Right atrium auricular region (tissue), 2 donors: ENCODE measurements at regions not wholly inside any gene's neighbourhood (a gene's known extent, or its start where the extent isn't known, plus 50 kb on each side); places are given as distances from the start of the nearest gene placed in this dataset.

Source experiments
- DNase-seq: peaks from one replicate; pipeline ENCODE4 v3.0.0-alpha.2; 2019; ENCODE audit warnings: low spot score
- H3K27ac ChIP-seq, 2 donors: fragments of 200-600 bp; sonication (generic); 1 replicate in 1 of 2; 2 replicates in 1 of 2; pipeline ENCODE4 v1.5.1; 2016 to 2019
- H3K27me3 ChIP-seq, 2 donors: fragments of 200-600 bp; sonication (generic); one replicate each; pipeline versions ENCODE4 v1.5.1 to v1.6.0; 2017 to 2019
- H3K36me3 ChIP-seq: fragments of 200-600 bp; sonication (generic); one replicate; pipeline ENCODE4 v1.5.1; 2016
- H3K4me1 ChIP-seq, 2 donors: fragments of 200-600 bp; sonication (generic); one replicate each; pipeline versions ENCODE4 v1.5.1 to v1.6.0; 2017 to 2019
- H3K4me3 ChIP-seq, 2 donors: fragments of 200-600 bp; sonication (generic); 1 replicate in 1 of 2; 2 replicates in 1 of 2; pipeline ENCODE4 v1.5.1; 2017 to 2019; ENCODE audit warnings: mild to moderate bottlenecking in 1 of 2, moderate library complexity in 1 of 2
- H3K9me3 ChIP-seq, 2 donors: fragments of 200-600 bp; sonication (generic); one replicate each; pipeline ENCODE4 v1.5.1; 2019
- CTCF ChIP-seq, 2 donors: fragments of 200-600 bp; sonication (generic); IDR thresholded peaks; one replicate each; pipeline ENCODE4 v1.5.1; 2019; ENCODE audit warnings: antibody characterized with exemption in 2 of 2

GRCh38 chr10:91117505-91117904, 103.0 kb upstream of the PCGF5 start:
- Histone ChIP-seq H3K4me3 (no peak overlapping the region), H3K36me3 (no peaks in the 10 kb centered on the region), H3K4me1 (no peaks in the 10 kb centered on the region), H3K27ac (no peak overlapping the region), H3K9me3 (no peaks in the 10 kb centered on the region), H3K27me3 (no peaks in the 10 kb centered on the region)
- DNase-seq: no peak
- TF ChIP-seq CTCF (IDR thresholded peaks at IDR 0.05): no peak

DNA sequence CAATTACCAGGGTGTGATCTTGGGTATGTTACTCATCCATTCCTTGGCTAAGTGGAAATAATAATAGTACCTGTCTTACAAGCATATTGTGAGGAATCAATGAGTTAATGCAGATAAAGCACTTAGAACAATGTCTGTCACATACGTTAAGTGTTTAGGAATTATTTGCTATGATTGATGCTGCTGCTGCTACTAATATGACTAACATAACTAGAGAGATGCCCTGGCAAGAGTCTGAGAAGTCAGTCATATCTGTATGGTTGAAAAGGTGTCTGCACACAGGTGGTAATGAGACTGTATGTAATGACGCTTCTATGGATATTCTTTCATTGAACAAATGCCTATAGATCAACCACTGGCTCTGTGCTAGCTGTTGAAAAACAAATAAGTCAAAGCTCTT, 100.1 kb upstream of the PCGF5 start:
- no peak for DNase-seq

GRCh38 chr10:91123261-91123660, 97.2 kb upstream of the PCGF5 start:
- no peaks in the 10 kb centered on the region for H3K27me3 ChIP-seq
- H3K4me3 ChIP-seq: no peak overlapping the region
- H3K36me3 ChIP-seq: no peaks in the 10 kb centered on the region
- TF ChIP-seq CTCF (IDR thresholded peaks at IDR 0.05): no peak
- DNase-seq: no peak
- H3K4me1 ChIP-seq: no peaks in the 10 kb centered on the region
- H3K27ac ChIP-seq: no peak overlapping the region
- H3K9me3 ChIP-seq: no peaks in the 10 kb centered on the region

More for the DNA sequence above, 100.1 kb upstream of the PCGF5 start:
- Histone ChIP-seq H3K36me3 (no peaks in the 10 kb centered on the region), H3K4me3 (no peak overlapping the region), H3K9me3 (no peaks in the 10 kb centered on the region), H3K4me1 (no peaks in the 10 kb centered on the region), H3K27ac (no peak overlapping the region), H3K27me3 (no peaks in the 10 kb centered on the region)
- no peak for TF ChIP-seq CTCF (IDR thresholded peaks at IDR 0.05)

DNA sequence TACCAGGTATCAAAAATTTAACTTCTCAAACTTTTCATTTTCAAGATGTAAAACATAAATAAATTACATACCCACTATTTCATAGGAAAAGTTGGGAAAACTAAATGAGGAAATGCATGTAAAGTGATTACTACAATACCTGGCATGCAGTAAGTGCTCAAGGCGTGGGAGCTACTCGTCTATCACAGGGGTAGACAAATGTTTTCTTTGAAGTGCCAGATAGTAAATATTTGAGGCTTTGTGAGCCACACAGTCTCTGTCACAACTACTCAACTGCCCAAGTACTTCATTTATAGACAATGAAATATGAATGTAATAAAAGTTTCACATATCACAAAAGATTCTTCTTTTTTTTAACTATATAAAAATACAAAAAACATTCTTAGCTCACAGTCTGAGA, 96.4 kb upstream of the PCGF5 start:
- Histone ChIP-seq H3K27ac (no peak overlapping the region), H3K9me3 (no peaks in the 10 kb centered on the region), H3K4me1 (no peaks in the 10 kb centered on the region), H3K4me3 (no peak overlapping the region), H3K36me3 (no peaks in the 10 kb centered on the region), H3K27me3 (no peaks in the 10 kb centered on the region)
- no peak for DNase-seq
- no peak for TF ChIP-seq CTCF (IDR thresholded peaks at IDR 0.05)

DNA sequence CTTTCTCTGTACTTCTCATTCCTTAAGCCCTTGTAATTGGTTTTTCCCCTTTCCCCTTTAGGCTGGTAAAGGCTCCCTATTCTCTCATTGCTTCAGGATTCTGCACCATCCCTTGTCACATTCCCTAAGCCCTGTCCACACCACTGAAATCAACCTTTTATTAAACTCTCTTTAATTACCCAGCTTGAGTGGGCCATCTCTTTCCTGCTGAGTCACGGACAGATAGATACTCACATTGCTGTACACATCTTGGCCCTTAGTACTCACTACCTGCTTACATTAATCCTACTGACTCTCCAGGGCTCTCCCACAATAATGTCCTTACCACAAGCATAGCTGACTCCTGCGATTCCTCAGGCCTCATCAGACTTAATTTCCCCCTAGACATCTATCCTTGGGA, 94.0 kb upstream of the PCGF5 start:
- Histone ChIP-seq H3K4me1 (no peaks in the 10 kb centered on the region), H3K4me3 (no peak overlapping the region), H3K27me3 (no peaks in the 10 kb centered on the region), H3K9me3 (no peaks in the 10 kb centered on the region), H3K27ac (no peak overlapping the region), H3K36me3 (no peaks in the 10 kb centered on the region)
- no peak for TF ChIP-seq CTCF (IDR thresholded peaks at IDR 0.05)
- DNase-seq: no peak

- no peak overlapping the region for H3K4me3 ChIP-seq
- no peak for TF ChIP-seq CTCF (IDR thresholded peaks at IDR 0.05)
- H3K27ac ChIP-seq: no peak overlapping the region
- H3K27me3 ChIP-seq: no peaks in the 10 kb centered on the region
- DNase-seq: no peak
- no peaks in the 10 kb centered on the region for H3K36me3 ChIP-seq
- no peaks in the 10 kb centered on the region for H3K4me1 ChIP-seq
- H3K9me3 ChIP-seq: no peaks in the 10 kb centered on the region
These were observed 93.0 kb upstream of the PCGF5 start for GRCh38 chr10:91127341-91128082.
